IPS-18c (cell line): ENCODE measurements at regions not wholly inside any gene's neighbourhood (a gene's known extent, or its start where the extent isn't known, plus 50 kb on each side); places are given as distances from the start of the nearest gene placed in this dataset.

Experiments
- H3K4me3 ChIP-seq: 2 replicates; pipeline ENCODE4 v1.7.0; 2013; ENCODE audit warnings: low read depth, mild to moderate bottlenecking, low read length, moderate library complexity; ENCODE audit not compliant: insufficient read depth
- H3K9me3 ChIP-seq: one replicate; pipeline ENCODE4 v1.6.1; 2013; ENCODE audit warnings: mild to moderate bottlenecking, low read length, moderate library complexity; ENCODE audit not compliant: control insufficient read depth, insufficient read depth

DNA sequence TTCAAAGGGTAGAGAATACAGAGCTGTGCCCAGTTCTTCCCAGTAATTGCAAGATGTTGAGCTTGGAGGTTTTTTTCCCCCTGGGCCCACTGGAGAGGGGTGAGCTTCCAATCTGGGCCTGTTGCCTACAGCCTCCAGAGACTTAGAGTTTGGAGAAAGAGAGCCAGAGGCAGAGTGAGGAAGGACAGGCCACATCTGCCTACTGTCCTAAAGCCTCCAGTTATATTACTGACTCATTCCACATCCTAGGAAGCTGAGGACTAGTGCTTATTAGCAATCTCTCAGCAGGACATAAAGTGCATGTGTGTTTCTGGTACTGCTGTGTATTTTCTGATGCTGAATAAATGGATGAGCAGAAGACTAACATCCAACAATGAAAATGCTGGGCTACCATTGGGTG lies 181.0 kb upstream of the MAMLD1 start:
- Histone ChIP-seq H3K9me3 (peaks cover 6% of the 10 kb centered on the region), H3K4me3 (no peak overlapping the region)

GRCh38 chrX:150184491-150184890 lies 178.6 kb upstream of the MAMLD1 start:
- Histone ChIP-seq H3K9me3 (peaks cover 7% of the 10 kb centered on the region), H3K4me3 (no peak overlapping the region)

DNA sequence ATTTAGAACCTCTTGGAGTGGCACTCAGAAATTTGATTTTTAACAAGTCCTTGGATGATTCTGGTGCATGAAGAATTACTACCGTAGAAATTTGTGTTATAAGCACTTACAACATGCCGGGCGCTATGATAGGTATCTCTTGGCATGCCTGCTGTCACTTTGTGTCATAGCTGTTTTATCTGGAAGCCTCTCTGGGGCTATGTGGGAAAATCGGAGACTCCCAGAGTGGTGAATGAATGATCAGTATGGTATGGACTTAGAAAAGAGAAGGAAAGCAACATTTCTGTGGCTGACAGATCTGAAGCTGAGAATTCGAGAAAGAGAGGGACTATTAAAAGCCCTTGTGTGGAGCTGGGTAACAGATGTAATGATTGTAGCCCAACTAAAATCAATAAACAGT lies 177.4 kb upstream of the MAMLD1 start:
- Histone ChIP-seq H3K4me3 (no peak overlapping the region; the same call in 1 of the 2 replicates), H3K9me3 (peaks cover 12% of the 10 kb centered on the region)

- Histone ChIP-seq H3K9me3 (peaks cover 8% of the 10 kb centered on the region), H3K4me3 (no peak overlapping the region)
Measured at GRCh38 chrX:150192816-150193215, 170.3 kb upstream of the MAMLD1 start.

- Histone ChIP-seq H3K9me3 (peaks cover 4% of the 10 kb centered on the region), H3K4me3 (no peak overlapping the region; the same call in 1 of the 2 replicates)
Measured at GRCh38 chrX:150196285-150196684, 166.8 kb upstream of the MAMLD1 start.

DNA sequence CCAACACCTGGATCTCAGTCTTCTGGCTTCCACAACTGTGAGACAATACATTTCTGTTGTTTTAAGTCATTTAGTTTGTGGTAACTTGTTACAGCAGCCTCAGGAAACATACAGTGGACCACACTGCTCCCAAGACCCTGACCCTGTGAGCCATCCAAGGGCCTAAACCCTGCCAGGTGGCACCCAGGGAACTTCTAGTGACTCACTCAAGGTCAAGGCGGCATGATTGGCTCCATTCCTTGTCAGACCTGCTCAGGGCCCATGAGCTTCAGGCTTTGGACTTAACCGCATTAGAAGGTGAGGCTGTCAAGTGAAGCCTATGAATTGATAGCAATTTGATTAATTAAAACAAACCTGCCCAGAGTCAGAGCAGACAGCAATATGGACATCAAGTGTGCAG lies 165.7 kb upstream of the MAMLD1 start:
- peaks cover 4% of the 10 kb centered on the region for H3K9me3 ChIP-seq
- H3K4me3 ChIP-seq, result no peak overlapping the region

DNA sequence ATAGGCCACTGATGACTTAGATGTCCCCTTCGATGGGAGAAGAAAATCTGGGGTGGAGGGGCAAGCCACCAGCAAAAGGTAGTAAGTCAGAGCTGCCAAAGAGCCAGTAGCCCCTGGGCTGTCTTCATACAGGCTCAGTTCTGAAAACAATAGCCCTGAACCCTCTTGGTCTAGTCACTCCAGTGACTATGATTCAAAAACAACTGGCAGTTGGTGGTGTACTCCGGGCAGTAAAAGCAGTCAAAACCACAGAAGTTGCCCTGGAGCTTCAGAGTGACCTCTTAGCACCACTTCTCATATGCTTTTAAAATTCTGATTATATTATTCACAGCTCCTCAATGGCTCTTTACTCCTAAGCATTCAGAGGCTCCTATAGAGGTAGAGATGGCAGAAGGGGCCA lies 164.3 kb upstream of the MAMLD1 start:
- peaks cover 6% of the 10 kb centered on the region for H3K9me3 ChIP-seq
- H3K4me3 ChIP-seq, result no peak overlapping the region

- no peak overlapping the region for H3K4me3 ChIP-seq
- peaks cover 6% of the 10 kb centered on the region for H3K9me3 ChIP-seq
Measured at GRCh38 chrX:150199181-150199580, 163.9 kb upstream of the MAMLD1 start.

GRCh38 chrX:150199803-150200202 lies 163.3 kb upstream of the MAMLD1 start:
- peaks cover 6% of the 10 kb centered on the region for H3K9me3 ChIP-seq

GRCh38 chrX:150200361-150200760 lies 162.8 kb upstream of the MAMLD1 start:
- Histone ChIP-seq H3K4me3 (no peak overlapping the region), H3K9me3 (peaks cover 6% of the 10 kb centered on the region)

More at GRCh38 chrX:150199803-150200202, 163.3 kb upstream of the MAMLD1 start:
- no peak overlapping the region for H3K4me3 ChIP-seq

GRCh38 chrX:150200820-150201287 lies 162.3 kb upstream of the MAMLD1 start:
- H3K9me3 ChIP-seq, result peaks cover 6% of the 10 kb centered on the region

DNA sequence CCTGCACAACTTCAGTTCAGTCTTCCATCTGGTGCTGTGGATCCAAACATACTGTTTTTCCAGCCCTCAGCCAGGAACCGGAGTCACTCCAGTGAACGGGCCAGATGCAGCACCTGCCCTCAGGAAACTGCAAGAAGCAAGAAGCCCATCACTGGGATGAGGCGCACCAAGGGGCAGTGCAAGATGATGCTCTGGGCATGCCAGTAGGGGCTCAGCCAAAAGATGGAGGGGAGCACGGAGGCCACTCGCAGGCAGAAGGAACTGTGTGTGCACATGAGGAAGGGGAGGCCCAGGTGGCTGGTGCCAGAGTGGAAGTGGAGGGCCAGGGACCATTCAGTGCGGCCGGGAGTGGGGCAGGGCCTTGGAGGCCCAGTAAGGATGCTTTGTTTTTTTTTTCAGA lies 161.7 kb upstream of the MAMLD1 start:
- Histone ChIP-seq H3K4me3 (no peak overlapping the region), H3K9me3 (peaks cover 6% of the 10 kb centered on the region)

More at GRCh38 chrX:150200820-150201287, 162.3 kb upstream of the MAMLD1 start:
- H3K4me3 ChIP-seq, result no peak overlapping the region

GRCh38 chrX:150201841-150202240 lies 161.3 kb upstream of the MAMLD1 start:
- Histone ChIP-seq H3K4me3 (no peak overlapping the region), H3K9me3 (peaks cover 4% of the 10 kb centered on the region)

DNA sequence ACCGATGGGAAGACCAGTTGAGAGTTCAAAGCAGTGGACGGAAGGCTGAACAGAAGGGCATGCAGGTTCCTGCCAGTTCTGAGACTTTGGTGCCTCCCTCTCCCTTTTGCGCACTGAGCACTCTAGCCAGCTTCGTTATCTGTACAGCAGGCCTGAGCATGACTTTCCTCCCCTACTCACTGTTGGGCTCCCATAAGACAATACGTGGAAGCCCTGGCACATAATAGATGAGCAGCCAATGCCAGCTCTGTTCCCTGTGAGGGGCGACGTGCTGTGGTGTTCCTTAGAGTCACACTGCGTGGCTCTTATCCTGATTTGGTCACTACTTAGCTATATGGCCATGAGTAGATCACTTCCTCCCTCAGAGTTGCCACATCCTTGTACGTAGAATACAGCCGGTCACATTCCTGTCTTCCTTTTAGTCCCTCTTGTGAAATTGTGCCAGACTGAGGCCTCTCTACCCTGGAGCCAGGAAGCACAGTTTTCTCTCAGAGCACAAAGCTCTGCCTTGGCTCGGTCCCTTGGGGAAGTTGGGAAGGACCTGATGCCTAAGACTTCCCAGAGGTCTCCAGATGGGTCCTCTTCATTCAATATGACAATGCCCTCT lies 160.4 kb upstream of the MAMLD1 start:
- Histone ChIP-seq H3K9me3 (peaks cover 4% of the 10 kb centered on the region), H3K4me3 (no peak overlapping the region)

- Histone ChIP-seq H3K4me3 (no peak overlapping the region), H3K9me3 (peaks cover 4% of the 10 kb centered on the region)
Measured at GRCh38 chrX:150203248-150203645, 159.9 kb upstream of the MAMLD1 start.

GRCh38 chrX:150205011-150205410 lies 158.1 kb upstream of the MAMLD1 start:
- Histone ChIP-seq H3K4me3 (no peak overlapping the region), H3K9me3 (peaks cover 2% of the 10 kb centered on the region)

GRCh38 chrX:150207733-150208132 lies 155.4 kb upstream of the MAMLD1 start:
- Histone ChIP-seq H3K9me3 (peaks cover 2% of the 10 kb centered on the region), H3K4me3 (no peak overlapping the region)

- H3K9me3 ChIP-seq, result no peaks in the 10 kb centered on the region
- H3K4me3 ChIP-seq, result no peak overlapping the region
Measured at GRCh38 chrX:150211988-150212387, 151.1 kb upstream of the MAMLD1 start.
